IMR-90 (cell line): ENCODE measurements at regions not wholly inside any gene's neighbourhood (a gene's known extent, or its start where the extent isn't known, plus 50 kb on each side); places are given as distances from the start of the nearest gene placed in this dataset.

ENCODE experiments used
- ATAC-seq: fragments of 200-7000 bp; cut with Tn5 transposase; 2 replicates; pipeline ENCODE4 v1.9.1; 2020; ENCODE audit warnings: low read depth, mild to moderate bottlenecking, moderate library complexity
- BruUV-seq: library from RNA; stranded (reverse); fragments of 400-500 nt; replicated peaks from 2 replicates; lab custom pipeline; 2021; lab: Mats Ljungman, UMichigan
- CTCF ChIA-PET: fragments of 300-600 bp; formaldehyde crosslinking; extraction: SDS; loops from one replicate; lab custom pipeline; 2021; ENCODE audit warnings: antibody characterized with exemption; lab: Yijun Ruan, JAX
- POLR2A ChIA-PET: fragments of 300-600 bp; sonication (Branson Sonifier 250); formaldehyde crosslinking; loops from one replicate; lab custom pipeline; 2022; ENCODE audit warnings: antibody characterized with exemption; ENCODE audit not compliant: unreplicated experiment; lab: Charles Lee
- DNase-seq: peaks from one replicate; pipeline ENCODE4 v3.0.0; 2013
- H2AFZ ChIP-seq: replicated peaks from 2 replicates; pipeline ENCODE3; 2013; ENCODE audit warnings: low read length, mild to moderate bottlenecking; ENCODE audit not compliant: poor library complexity
- H2AK5ac ChIP-seq: 2 replicates; pipeline ENCODE4 v1.6.1; 2013; ENCODE audit warnings: low read depth, low read length, inconsistent platforms
- H2AK9ac ChIP-seq: replicated peaks from 2 replicates; pipeline ENCODE3; 2013; ENCODE audit warnings: mild to moderate bottlenecking, low read depth, low read length, moderate library complexity; ENCODE audit not compliant: poor library complexity
- H2BK120ac ChIP-seq: 2 replicates; pipeline ENCODE4 v1.6.1; 2013; ENCODE audit warnings: low read depth, low read length, inconsistent platforms
- H2BK15ac ChIP-seq: 3 replicates; pipeline ENCODE4 v1.6.1; 2013; ENCODE audit warnings: low read depth, low read length, inconsistent platforms
- H2BK20ac ChIP-seq: 2 replicates; pipeline ENCODE4 v1.6.1; 2013; ENCODE audit warnings: low read depth, mild to moderate bottlenecking, inconsistent platforms, low read length, moderate library complexity
- H2BK5ac ChIP-seq: 2 replicates; pipeline ENCODE4 v1.6.1; 2013; ENCODE audit warnings: mild to moderate bottlenecking, low read depth, low read length, inconsistent platforms; ENCODE audit not compliant: poor library complexity, severe bottlenecking
- H3K14ac ChIP-seq: replicated peaks from 2 replicates; pipeline ENCODE4 v1.6.1; 2013; ENCODE audit warnings: low read depth, low read length, inconsistent platforms
- H3K18ac ChIP-seq: 2 replicates; pipeline ENCODE4 v1.6.1; 2013; ENCODE audit warnings: low read depth, low read length, control low read depth
- H3K23ac ChIP-seq: 2 replicates; pipeline ENCODE4 v1.6.1; 2013; ENCODE audit warnings: low read depth, low read length, inconsistent platforms
- H3K27ac ChIP-seq: 2 replicates; pipeline ENCODE4 v1.5.1; 2013; ENCODE audit warnings: mild to moderate bottlenecking, control low read depth, low read length; ENCODE audit not compliant: insufficient read depth
- H3K27me3 ChIP-seq: 2 replicates; pipeline ENCODE4 v1.6.1; 2013; ENCODE audit warnings: low read length; ENCODE audit not compliant: control insufficient read depth, insufficient read depth
- H3K36me3 ChIP-seq: 2 replicates; pipeline ENCODE4 v1.6.1; 2013; ENCODE audit warnings: low read length, mixed read lengths; ENCODE audit not compliant: control insufficient read depth, insufficient read depth
- H3K4ac ChIP-seq: 2 replicates; pipeline ENCODE4 v1.6.1; 2013; ENCODE audit warnings: low read depth, low read length, inconsistent platforms
- H3K4me1 ChIP-seq: 2 replicates; pipeline ENCODE4 v1.6.1; 2013; ENCODE audit warnings: low read length, mixed read lengths; ENCODE audit not compliant: control insufficient read depth, insufficient read depth
- H3K4me2 ChIP-seq: 2 replicates; pipeline ENCODE4 v1.6.1; 2013; ENCODE audit warnings: low read depth, mild to moderate bottlenecking, control low read depth, low read length, moderate library complexity
- H3K4me3 ChIP-seq: 2 replicates; pipeline ENCODE4 v1.5.1; 2013; ENCODE audit warnings: low read depth, mild to moderate bottlenecking, control low read depth, low read length, moderate library complexity; ENCODE audit not compliant: insufficient read depth
- H3K56ac ChIP-seq: 2 replicates; pipeline ENCODE4 v1.6.1; 2013; ENCODE audit warnings: low read length, inconsistent platforms; ENCODE audit not compliant: insufficient read depth; ENCODE audit errors: extremely low read depth
- H3K79me1 ChIP-seq, 2 experiments: 2 replicates each; pipeline ENCODE4 v1.6.1; 2013; ENCODE audit warnings: low read length in 2 of 2, inconsistent platforms in 1 of 2, low read depth in 1 of 2
- H3K9ac ChIP-seq: 2 replicates; pipeline ENCODE4 v1.6.1; 2013; ENCODE audit warnings: low read depth, low read length, control low read depth
- H3K9me1 ChIP-seq: 2 replicates; pipeline ENCODE4 v1.6.1; 2013; ENCODE audit warnings: low read length, inconsistent platforms; ENCODE audit not compliant: insufficient read depth
- H3K9me3 ChIP-seq: 2 replicates; pipeline ENCODE4 v1.6.1; 2013; ENCODE audit warnings: low read length; ENCODE audit not compliant: control insufficient read depth, insufficient read depth
- H4K20me1 ChIP-seq: 2 replicates; pipeline ENCODE4 v1.6.1; 2013; ENCODE audit warnings: low read length, inconsistent platforms; ENCODE audit not compliant: insufficient read depth
- H4K5ac ChIP-seq: 2 replicates; pipeline ENCODE4 v1.6.1; 2013; ENCODE audit warnings: mild to moderate bottlenecking, low read depth, low read length, control low read depth
- H4K8ac ChIP-seq, 2 experiments: 2 replicates each; pipeline ENCODE4 v1.6.1; 2013; ENCODE audit warnings: low read depth in 2 of 2, low read length in 2 of 2, control low read depth in 1 of 2, inconsistent platforms in 1 of 2
- H4K91ac ChIP-seq: 2 replicates; pipeline ENCODE4 v1.6.1; 2013; ENCODE audit warnings: low read depth, low read length, inconsistent platforms; ENCODE audit not compliant: insufficient read depth
- BHLHE40 ChIP-seq: fragments of 150-350 bp; IDR thresholded peaks from 2 replicates; pipeline ENCODE4 v1.6.1; 2016; ENCODE audit warnings: mild to moderate bottlenecking, low read depth, low read length
- CEBPB ChIP-seq: IDR thresholded peaks from 2 replicates; pipeline ENCODE4 v1.6.1; 2012; ENCODE audit warnings: low read depth, low read length, improper control_type of control experiment
- CHD1 ChIP-seq: IDR thresholded peaks from 2 replicates; pipeline ENCODE4 v1.6.1; 2012; ENCODE audit warnings: low read depth, low read length, improper control_type of control experiment
- FOS ChIP-seq: fragments of 150-350 bp; IDR thresholded peaks from 2 replicates; pipeline ENCODE4 v1.6.1; 2016; ENCODE audit warnings: low read depth, low read length
- MAFK ChIP-seq: IDR thresholded peaks from 2 replicates; pipeline ENCODE4 v1.6.1; 2012; ENCODE audit warnings: low read depth, low read length, improper control_type of control experiment
- MAZ ChIP-seq: IDR thresholded peaks from 2 replicates; pipeline ENCODE4 v1.6.1; 2012; ENCODE audit warnings: low read depth, mild to moderate bottlenecking, low read length, improper control_type of control experiment, moderate library complexity, borderline replicate concordance
- MXI1 ChIP-seq: IDR thresholded peaks from 2 replicates; pipeline ENCODE4 v1.6.1; 2012; ENCODE audit warnings: low read depth, mild to moderate bottlenecking, low read length, moderate library complexity, borderline replicate concordance
- NFE2L2 ChIP-seq: fragments of 150-350 bp; IDR thresholded peaks from 2 replicates; pipeline ENCODE4 v1.6.1; 2016; ENCODE audit warnings: low read depth, mild to moderate bottlenecking, low read length
- POLR2A ChIP-seq: IDR thresholded peaks from 2 replicates; pipeline ENCODE4 v1.6.1; 2012; ENCODE audit warnings: mild to moderate bottlenecking, low read depth, low read length
- RAD21 ChIP-seq: IDR thresholded peaks from 2 replicates; pipeline ENCODE4 v1.6.1; 2012; ENCODE audit warnings: low read length, improper control_type of control experiment
- RCOR1 ChIP-seq: IDR thresholded peaks from 2 replicates; pipeline ENCODE4 v1.6.1; 2012; ENCODE audit warnings: mild to moderate bottlenecking, low read length, improper control_type of control experiment; ENCODE audit not compliant: insufficient replicate concordance
- RFX5 ChIP-seq: IDR thresholded peaks from 2 replicates; pipeline ENCODE4 v1.8.0; 2012; ENCODE audit warnings: low read depth, mild to moderate bottlenecking, low read length, moderate library complexity
- SMC3 ChIP-seq: fragments of 150-350 bp; IDR thresholded peaks from 2 replicates; pipeline ENCODE4 v1.6.1; 2016; ENCODE audit warnings: low read depth, mild to moderate bottlenecking, antibody characterized with exemption, low read length, moderate library complexity
- dilution Hi-C: fragments of 300-500 bp; cut with HindIII; formaldehyde crosslinking; loops from one replicate; pipeline ENCODE4 v1.14.3; 2018; ENCODE audit warnings: low sequenced_read_pairs; ENCODE audit not compliant: unreplicated experiment
- in situ Hi-C: fragments of 300-500 bp; cut with MboI; formaldehyde crosslinking; loops from 3 replicates; pipeline ENCODE4 v1.14.3; 2019; ENCODE audit warnings: low sequenced_read_pairs, inconsistent platforms, mixed read lengths
- intact Hi-C: fragments of 100-400 bp; cut with micrococcal nuclease; formaldehyde crosslinking; loops from 2 replicates; pipeline ENCODE4 v1.10.0; 2022
- TF ChIP-seq, protein P1 (sequence below): conservative IDR thresholded peaks from 2 replicates; pipeline ENCODE4 v1.5.1; 2012; ENCODE audit warnings: mild to moderate bottlenecking, low read depth, low read length, improper control_type of control experiment
- TF ChIP-seq, protein P2 (sequence below): fragments of 150-350 bp; IDR thresholded peaks from 2 replicates; pipeline ENCODE4 v1.6.1; 2017; ENCODE audit warnings: mild to moderate bottlenecking, antibody characterized with exemption, low read length, low read depth
- TF ChIP-seq, protein P3 (sequence below): fragments of 150-350 bp; IDR thresholded peaks from 2 replicates; pipeline ENCODE4 v1.6.1; 2016; ENCODE audit warnings: low read depth, mild to moderate bottlenecking, low read length, moderate library complexity, borderline replicate concordance

DNA sequence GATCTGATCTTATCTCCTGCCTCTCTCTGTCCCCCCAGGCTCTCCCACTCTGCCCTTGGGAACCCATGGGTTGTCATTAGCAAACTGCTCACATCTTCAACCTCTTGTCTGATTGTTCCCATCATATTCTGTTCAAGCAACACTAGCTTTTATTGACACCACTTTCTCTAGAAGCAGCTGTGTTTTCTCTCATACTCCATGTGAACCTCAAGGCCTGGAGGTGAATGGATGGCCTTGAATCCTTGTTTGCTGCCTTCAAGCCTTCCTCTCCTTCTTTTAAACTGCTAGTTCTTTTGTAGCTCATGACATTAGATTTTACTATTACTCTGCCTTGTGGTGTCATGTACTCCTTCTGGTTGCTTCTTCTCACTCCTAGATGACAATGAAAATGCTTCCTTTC, 149.5 kb upstream of the WDFY3 start:
- dilution Hi-C loops, result no loop called here
- Histone ChIP-seq H3K9me3 (no peaks in the 10 kb centered on the region), H3K27ac (no peak overlapping the region), H3K4ac (no peak overlapping the region), H2AFZ (no peak overlapping the region), H3K4me3 (no peak overlapping the region), H4K91ac (no peak overlapping the region), H3K4me2 (no peak overlapping the region), H3K27me3 (no peaks in the 10 kb centered on the region), H3K9me1 (no peaks in the 10 kb centered on the region), H3K56ac (no peak overlapping the region), H3K14ac (no peak overlapping the region), H3K4me1 (no peaks in the 10 kb centered on the region), H3K18ac (no peak overlapping the region), H4K20me1 (no peaks in the 10 kb centered on the region), H2BK5ac (no peak overlapping the region), H3K23ac (no peak overlapping the region), H3K36me3 (no peaks in the 10 kb centered on the region), H3K79me1 (no peaks in the 10 kb centered on the region), H2BK15ac (no peak overlapping the region), H2AK5ac (no peak overlapping the region), H4K8ac (no peak overlapping the region), H2BK20ac (no peak overlapping the region), H2AK9ac (no peak overlapping the region), H3K9ac (no peak overlapping the region), H2BK120ac (no peak overlapping the region), H4K5ac (no peak overlapping the region)
- no peak for ATAC-seq
- no peak for TF ChIP-seq BHLHE40
- TF ChIP-seq, protein P1, sequence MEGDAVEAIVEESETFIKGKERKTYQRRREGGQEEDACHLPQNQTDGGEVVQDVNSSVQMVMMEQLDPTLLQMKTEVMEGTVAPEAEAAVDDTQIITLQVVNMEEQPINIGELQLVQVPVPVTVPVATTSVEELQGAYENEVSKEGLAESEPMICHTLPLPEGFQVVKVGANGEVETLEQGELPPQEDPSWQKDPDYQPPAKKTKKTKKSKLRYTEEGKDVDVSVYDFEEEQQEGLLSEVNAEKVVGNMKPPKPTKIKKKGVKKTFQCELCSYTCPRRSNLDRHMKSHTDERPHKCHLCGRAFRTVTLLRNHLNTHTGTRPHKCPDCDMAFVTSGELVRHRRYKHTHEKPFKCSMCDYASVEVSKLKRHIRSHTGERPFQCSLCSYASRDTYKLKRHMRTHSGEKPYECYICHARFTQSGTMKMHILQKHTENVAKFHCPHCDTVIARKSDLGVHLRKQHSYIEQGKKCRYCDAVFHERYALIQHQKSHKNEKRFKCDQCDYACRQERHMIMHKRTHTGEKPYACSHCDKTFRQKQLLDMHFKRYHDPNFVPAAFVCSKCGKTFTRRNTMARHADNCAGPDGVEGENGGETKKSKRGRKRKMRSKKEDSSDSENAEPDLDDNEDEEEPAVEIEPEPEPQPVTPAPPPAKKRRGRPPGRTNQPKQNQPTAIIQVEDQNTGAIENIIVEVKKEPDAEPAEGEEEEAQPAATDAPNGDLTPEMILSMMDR, result no peak
- no peak for TF ChIP-seq POLR2A
- TF ChIP-seq MAZ, result no peak
- no peak for TF ChIP-seq MXI1
- TF ChIP-seq MAFK, result no peak
- no peak for TF ChIP-seq RCOR1
- TF ChIP-seq, protein P2, sequence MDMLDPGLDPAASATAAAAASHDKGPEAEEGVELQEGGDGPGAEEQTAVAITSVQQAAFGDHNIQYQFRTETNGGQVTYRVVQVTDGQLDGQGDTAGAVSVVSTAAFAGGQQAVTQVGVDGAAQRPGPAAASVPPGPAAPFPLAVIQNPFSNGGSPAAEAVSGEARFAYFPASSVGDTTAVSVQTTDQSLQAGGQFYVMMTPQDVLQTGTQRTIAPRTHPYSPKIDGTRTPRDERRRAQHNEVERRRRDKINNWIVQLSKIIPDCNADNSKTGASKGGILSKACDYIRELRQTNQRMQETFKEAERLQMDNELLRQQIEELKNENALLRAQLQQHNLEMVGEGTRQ, result no peak
- no peak for TF ChIP-seq FOS
- no peak for TF ChIP-seq RFX5
- no peak for TF ChIP-seq CHD1
- TF ChIP-seq CEBPB, result no peak
- TF ChIP-seq, protein P3, sequence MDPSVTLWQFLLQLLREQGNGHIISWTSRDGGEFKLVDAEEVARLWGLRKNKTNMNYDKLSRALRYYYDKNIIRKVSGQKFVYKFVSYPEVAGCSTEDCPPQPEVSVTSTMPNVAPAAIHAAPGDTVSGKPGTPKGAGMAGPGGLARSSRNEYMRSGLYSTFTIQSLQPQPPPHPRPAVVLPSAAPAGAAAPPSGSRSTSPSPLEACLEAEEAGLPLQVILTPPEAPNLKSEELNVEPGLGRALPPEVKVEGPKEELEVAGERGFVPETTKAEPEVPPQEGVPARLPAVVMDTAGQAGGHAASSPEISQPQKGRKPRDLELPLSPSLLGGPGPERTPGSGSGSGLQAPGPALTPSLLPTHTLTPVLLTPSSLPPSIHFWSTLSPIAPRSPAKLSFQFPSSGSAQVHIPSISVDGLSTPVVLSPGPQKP, result no peak
- no peak for TF ChIP-seq RAD21
- no peak for TF ChIP-seq NFE2L2
- TF ChIP-seq SMC3, result no peak
- in situ Hi-C loops, result no loop called here
- intact Hi-C loops, result no loop called here
- CTCF ChIA-PET, result no interaction called here
- no TSS peak for BruUV-seq
- DNase-seq, result no peak
- POLR2A ChIA-PET, result no interaction called here
